ENCODE measurements at regions not wholly inside any gene's neighbourhood (a gene's known extent, or its start where the extent isn't known, plus 50 kb on each side); places are given as distances from the start of the nearest gene placed in this dataset.

DNA sequence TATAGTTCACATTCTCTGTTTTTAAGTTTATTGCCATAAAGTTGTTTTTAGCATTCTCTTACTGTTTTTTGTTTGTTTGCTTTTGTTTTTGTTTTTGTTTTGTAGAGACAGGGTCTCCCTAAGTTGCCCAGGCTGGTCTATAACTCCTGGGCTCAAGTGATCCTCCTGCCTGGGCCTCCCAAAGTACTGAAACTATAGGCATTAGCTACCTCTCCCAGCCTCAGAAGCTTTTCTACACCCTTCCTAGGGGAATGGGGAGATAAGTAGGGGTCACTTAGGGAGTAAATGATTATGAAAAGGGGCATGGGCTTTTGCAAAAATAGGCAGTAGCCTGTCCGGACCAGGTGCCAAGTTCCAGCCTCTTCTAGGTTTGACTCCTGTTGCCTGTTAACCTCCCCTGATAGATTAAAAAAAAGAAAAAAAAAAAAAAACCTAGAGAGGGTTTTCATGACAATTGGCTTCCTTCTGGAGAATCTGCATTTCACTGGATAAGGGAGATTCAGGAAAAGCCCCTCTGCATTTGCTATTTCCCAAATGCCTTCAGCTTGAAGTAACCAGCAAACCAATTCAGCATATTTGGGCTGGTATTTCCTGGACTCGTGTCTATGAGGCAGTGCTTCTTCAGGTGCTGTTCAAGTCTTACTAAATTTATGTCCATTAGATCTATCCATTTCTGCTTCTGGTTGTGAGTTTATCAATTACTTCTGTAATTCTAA is 216.8 kb downstream of the TM9SF2 start:
- no peak overlapping the region for H3K4me3 ChIP-seq (replicated peaks in 1 of 3; ENCODE audit: insufficient read depth in 1 of 3, low read depth in 2 of 3, low read length in 3 of 3)
- POLR2A ChIA-PET, result no interaction called here
- no peaks in the 10 kb centered on the region for H3K4me1 ChIP-seq (ENCODE audit: insufficient read depth, low read length)
- CTCF ChIA-PET (ENCODE audit: low intra/inter-chr PET ratio, low total read pairs), result no interaction called here
- intact Hi-C loops (cut with micrococcal nuclease; ENCODE audit: unreplicated experiment) (no loop called here), in situ Hi-C loops (cut with HindIII; ENCODE audit: extremely low pct_ligation_motif_present, low pct_unique_long_range_greater_than_20kb) (no loop called here)
- no peak overlapping the region for H2AFZ ChIP-seq (ENCODE audit: low read length)
- DNase-seq (ENCODE audit: low spot score) (no peak), ATAC-seq (no peak), FAIRE-seq (no peak)
- H3K4me2 ChIP-seq (ENCODE audit: low read depth, low read length), result no peak overlapping the region
- H3K36me3 ChIP-seq (replicated peaks in 1 of 2; ENCODE audit: control insufficient read depth in 1 of 2, insufficient read depth in 2 of 2, low read length in 2 of 2), result no peaks in the 10 kb centered on the region
- 90% methylated on average over 2 of the region's 2 CpGs for WGBS (ENCODE audit: low lambda C conversion rate)
- H3K27me3 ChIP-seq (ENCODE audit: control insufficient read depth in 1 of 2, insufficient read depth in 2 of 2, low read length in 2 of 2), result no peaks in the 10 kb centered on the region
- H4K20me1 ChIP-seq (ENCODE audit: insufficient read depth, low read length), result no peaks in the 10 kb centered on the region
- no peak overlapping the region for H3K27ac ChIP-seq (ENCODE audit: extremely low read length, insufficient read depth, low read length)
- BruUV-seq (replicated peaks), result no TSS peak
- no peaks in the 10 kb centered on the region for H3K9me3 ChIP-seq (ENCODE audit: low read length)
- TF ChIP-seq ZNF274 (CRISPR knock-in tag; IDR thresholded peaks at IDR 0.05) (no peak), ZNF12 (CRISPR knock-in tag; IDR thresholded peaks at IDR 0.05) (no peak), ZNF383 (CRISPR knock-in tag; IDR thresholded peaks at IDR 0.05; ENCODE audit: borderline replicate concordance) (no peak)
- TF ChIP-seq, protein P1, sequence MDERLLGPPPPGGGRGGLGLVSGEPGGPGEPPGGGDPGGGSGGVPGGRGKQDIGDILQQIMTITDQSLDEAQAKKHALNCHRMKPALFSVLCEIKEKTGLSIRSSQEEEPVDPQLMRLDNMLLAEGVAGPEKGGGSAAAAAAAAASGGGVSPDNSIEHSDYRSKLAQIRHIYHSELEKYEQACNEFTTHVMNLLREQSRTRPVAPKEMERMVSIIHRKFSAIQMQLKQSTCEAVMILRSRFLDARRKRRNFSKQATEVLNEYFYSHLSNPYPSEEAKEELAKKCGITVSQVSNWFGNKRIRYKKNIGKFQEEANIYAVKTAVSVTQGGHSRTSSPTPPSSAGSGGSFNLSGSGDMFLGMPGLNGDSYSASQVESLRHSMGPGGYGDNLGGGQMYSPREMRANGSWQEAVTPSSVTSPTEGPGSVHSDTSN (CRISPR knock-in tag; IDR thresholded peaks at IDR 0.05), result no peak
- H3K9ac ChIP-seq (ENCODE audit: insufficient read depth, low read depth, low read length), result no peak overlapping the region
- no peaks in the 10 kb centered on the region for H3K79me2 ChIP-seq (ENCODE audit: insufficient read depth, low read length)

DNA sequence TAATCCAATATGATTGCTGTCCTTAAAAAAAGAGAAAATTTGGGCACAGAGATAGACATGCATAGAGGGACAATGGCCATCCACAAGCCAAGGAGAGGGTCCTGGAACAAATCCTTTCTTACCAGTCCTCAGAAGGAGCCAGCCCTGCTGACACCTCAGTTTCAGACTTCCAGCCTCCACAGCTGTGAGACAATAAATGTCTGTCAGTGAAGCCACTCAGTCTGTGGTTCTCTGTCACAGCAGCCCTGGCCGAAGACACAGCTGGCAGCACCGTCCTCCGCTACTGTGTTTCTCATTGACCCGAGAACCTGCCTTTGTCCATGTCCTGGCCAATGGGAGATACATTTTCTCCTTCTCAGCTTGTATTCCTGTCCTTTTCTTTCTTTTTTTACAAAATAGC is 207.9 kb downstream of the TM9SF2 start:
- BruUV-seq (replicated peaks), result no TSS peak
- CTCF ChIA-PET (ENCODE audit: low intra/inter-chr PET ratio, low total read pairs), result no interaction called here
- FAIRE-seq, result no peak

More for the DNA sequence above, 207.9 kb downstream of the TM9SF2 start:
- TF ChIP-seq, protein P2, sequence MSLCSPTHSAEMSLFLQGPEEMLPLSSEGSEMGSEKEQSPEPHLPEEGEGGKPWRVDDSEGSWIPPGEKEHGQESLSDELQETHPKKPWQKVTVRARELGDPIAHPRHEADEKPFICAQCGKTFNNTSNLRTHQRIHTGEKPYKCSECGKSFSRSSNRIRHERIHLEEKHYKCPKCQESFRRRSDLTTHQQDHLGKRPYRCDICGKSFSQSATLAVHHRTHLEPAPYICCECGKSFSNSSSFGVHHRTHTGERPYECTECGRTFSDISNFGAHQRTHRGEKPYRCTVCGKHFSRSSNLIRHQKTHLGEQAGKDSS (CRISPR knock-in tag; IDR thresholded peaks at IDR 0.05; ENCODE audit: borderline replicate concordance, low read depth), result no peak
- TF ChIP-seq, protein P3, sequence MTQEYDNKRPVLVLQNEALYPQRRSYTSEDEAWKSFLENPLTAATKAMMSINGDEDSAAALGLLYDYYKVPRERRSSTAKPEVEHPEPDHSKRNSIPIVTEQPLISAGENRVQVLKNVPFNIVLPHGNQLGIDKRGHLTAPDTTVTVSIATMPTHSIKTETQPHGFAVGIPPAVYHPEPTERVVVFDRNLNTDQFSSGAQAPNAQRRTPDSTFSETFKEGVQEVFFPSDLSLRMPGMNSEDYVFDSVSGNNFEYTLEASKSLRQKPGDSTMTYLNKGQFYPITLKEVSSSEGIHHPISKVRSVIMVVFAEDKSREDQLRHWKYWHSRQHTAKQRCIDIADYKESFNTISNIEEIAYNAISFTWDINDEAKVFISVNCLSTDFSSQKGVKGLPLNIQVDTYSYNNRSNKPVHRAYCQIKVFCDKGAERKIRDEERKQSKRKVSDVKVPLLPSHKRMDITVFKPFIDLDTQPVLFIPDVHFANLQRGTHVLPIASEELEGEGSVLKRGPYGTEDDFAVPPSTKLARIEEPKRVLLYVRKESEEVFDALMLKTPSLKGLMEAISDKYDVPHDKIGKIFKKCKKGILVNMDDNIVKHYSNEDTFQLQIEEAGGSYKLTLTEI (CRISPR knock-in tag; conservative IDR thresholded peaks at IDR 0.05), result no peak
- TF ChIP-seq, protein P4, sequence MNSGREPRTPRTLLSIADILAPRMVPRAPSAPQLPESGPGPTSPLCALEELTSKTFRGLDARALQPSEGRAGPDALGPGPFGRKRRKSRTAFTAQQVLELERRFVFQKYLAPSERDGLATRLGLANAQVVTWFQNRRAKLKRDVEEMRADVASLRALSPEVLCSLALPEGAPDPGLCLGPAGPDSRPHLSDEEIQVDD (CRISPR knock-in tag; IDR thresholded peaks at IDR 0.05; ENCODE audit: borderline replicate concordance), result no peak
- H3K36me3 ChIP-seq (replicated peaks in 1 of 2; ENCODE audit: control insufficient read depth in 1 of 2, insufficient read depth in 2 of 2, low read length in 2 of 2), result no peaks in the 10 kb centered on the region
- no peak overlapping the region for H3K4me2 ChIP-seq (ENCODE audit: low read depth, low read length)
- 72% methylated on average over 4 of the region's 4 CpGs for WGBS (ENCODE audit: low lambda C conversion rate)
- in situ Hi-C loops (cut with HindIII; ENCODE audit: extremely low pct_ligation_motif_present, low pct_unique_long_range_greater_than_20kb) (no loop called here), intact Hi-C loops (cut with micrococcal nuclease; ENCODE audit: unreplicated experiment) (no loop called here)
- no peak overlapping the region for H3K4me3 ChIP-seq (replicated peaks in 1 of 3; ENCODE audit: insufficient read depth in 1 of 3, low read depth in 2 of 3, low read length in 3 of 3)
- no peaks in the 10 kb centered on the region for H3K79me2 ChIP-seq (ENCODE audit: insufficient read depth, low read length)
- H3K9me3 ChIP-seq (ENCODE audit: low read length), result no peaks in the 10 kb centered on the region
- no peaks in the 10 kb centered on the region for H3K27me3 ChIP-seq (ENCODE audit: control insufficient read depth in 1 of 2, insufficient read depth in 2 of 2, low read length in 2 of 2)
- H3K27ac ChIP-seq (ENCODE audit: extremely low read length, insufficient read depth, low read length), result no peak overlapping the region
- no peak for DNase-seq (ENCODE audit: low spot score)
- H3K9ac ChIP-seq (ENCODE audit: insufficient read depth, low read depth, low read length), result no peak overlapping the region
- H2AFZ ChIP-seq (ENCODE audit: low read length), result no peak overlapping the region
- POLR2A ChIA-PET, result no interaction called here
- no peaks in the 10 kb centered on the region for H3K4me1 ChIP-seq (ENCODE audit: insufficient read depth, low read length)
- no peaks in the 10 kb centered on the region for H4K20me1 ChIP-seq (ENCODE audit: insufficient read depth, low read length)
- ATAC-seq, result no peak
